ENCODE measurements at regions not wholly inside any gene's neighbourhood (a gene's known extent, or its start where the extent isn't known, plus 50 kb on each side); places are given as distances from the start of the nearest gene placed in this dataset.

GRCh38 chr18:30163573-30163972 is 879.0 kb downstream of the DSC3 start:
- TF ChIP-seq CTCF (conservative IDR thresholded peaks at IDR 0.05) (no peak), ZFX (IDR thresholded peaks at IDR 0.05) (no peak)
